Stomach (tissue), 4 donors: ENCODE measurements at regions not wholly inside any gene's neighbourhood (a gene's known extent, or its start where the extent isn't known, plus 50 kb on each side); places are given as distances from the start of the nearest gene placed in this dataset.

ENCODE experiments used
- POLR2A ChIP-seq, 4 donors: fragments of 450-650 bp; IDR thresholded peaks; one replicate each; pipeline ENCODE4 v1.6.1; 2016; ENCODE audit warnings: antibody characterized with exemption in 4 of 4, control low read depth in 2 of 4, mild to moderate bottlenecking in 1 of 4, moderate library complexity in 1 of 4
- POLR2AphosphoS5 ChIP-seq, 3 donors: sonication (generic); formaldehyde crosslinking; IDR thresholded peaks; one replicate each; pipeline ENCODE4 v1.6.1; 2016; ENCODE audit warnings: antibody characterized with exemption in 3 of 3
- TF ChIP-seq, protein P1 (sequence below), 7 experiments: fragments of 450-650 bp in 4 of 7; fragments of 200-600 bp in 3 of 7; sonication (generic) in 3 of 7; IDR thresholded peaks; one replicate each; pipeline ENCODE4 v1.5.1; 2016 to 2019; ENCODE audit warnings: antibody characterized with exemption in 7 of 7, control low read depth in 2 of 7, mild to moderate bottlenecking in 1 of 7

DNA sequence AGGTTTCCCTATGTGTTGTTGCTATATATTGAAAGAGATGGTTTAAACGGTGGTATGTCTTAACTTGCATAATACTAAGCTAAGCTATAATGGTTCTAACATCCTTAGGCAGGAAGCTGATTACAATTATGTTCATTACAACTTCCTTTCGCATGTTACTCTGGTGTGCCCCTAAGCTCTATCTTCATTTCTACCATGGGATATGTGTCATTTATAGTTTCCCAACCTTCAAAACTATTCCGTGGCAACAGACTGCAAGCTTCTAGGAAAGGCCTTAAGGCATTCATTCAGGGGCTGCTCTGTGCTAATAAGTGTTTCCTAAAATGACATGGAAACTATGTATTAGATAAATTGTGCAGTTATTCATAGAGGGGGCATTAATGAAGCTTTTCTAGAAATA lies 294.6 kb downstream of the GXYLT1 start:
- TF ChIP-seq, protein P1, sequence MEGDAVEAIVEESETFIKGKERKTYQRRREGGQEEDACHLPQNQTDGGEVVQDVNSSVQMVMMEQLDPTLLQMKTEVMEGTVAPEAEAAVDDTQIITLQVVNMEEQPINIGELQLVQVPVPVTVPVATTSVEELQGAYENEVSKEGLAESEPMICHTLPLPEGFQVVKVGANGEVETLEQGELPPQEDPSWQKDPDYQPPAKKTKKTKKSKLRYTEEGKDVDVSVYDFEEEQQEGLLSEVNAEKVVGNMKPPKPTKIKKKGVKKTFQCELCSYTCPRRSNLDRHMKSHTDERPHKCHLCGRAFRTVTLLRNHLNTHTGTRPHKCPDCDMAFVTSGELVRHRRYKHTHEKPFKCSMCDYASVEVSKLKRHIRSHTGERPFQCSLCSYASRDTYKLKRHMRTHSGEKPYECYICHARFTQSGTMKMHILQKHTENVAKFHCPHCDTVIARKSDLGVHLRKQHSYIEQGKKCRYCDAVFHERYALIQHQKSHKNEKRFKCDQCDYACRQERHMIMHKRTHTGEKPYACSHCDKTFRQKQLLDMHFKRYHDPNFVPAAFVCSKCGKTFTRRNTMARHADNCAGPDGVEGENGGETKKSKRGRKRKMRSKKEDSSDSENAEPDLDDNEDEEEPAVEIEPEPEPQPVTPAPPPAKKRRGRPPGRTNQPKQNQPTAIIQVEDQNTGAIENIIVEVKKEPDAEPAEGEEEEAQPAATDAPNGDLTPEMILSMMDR (IDR thresholded peaks at IDR 0.05) = no peak
- no peak for TF ChIP-seq POLR2A (IDR thresholded peaks at IDR 0.05)
- no peak for TF ChIP-seq POLR2AphosphoS5 (IDR thresholded peaks at IDR 0.05)
